ENCODE measurements at regions not wholly inside any gene's neighbourhood (a gene's known extent, or its start where the extent isn't known, plus 50 kb on each side); places are given as distances from the start of the nearest gene placed in this dataset.
"Not testable (repeated sequence)": the region's sequence is repeated elsewhere in the genome, so short reads cannot be mapped to it uniquely, and the experiment has no call there.

- DNase-seq (ENCODE audit: low read depth): no peak
Measured at GRCh38 chr2:142472382-142472781, 341.6 kb upstream of the LRP1B start.

GRCh38 chr2:142467321-142467720, 336.5 kb upstream of the LRP1B start:
- no peak for DNase-seq (ENCODE audit: low read depth)

GRCh38 chr2:142463047-142463446, 332.2 kb upstream of the LRP1B start:
- DNase-seq (ENCODE audit: low read depth): no peak

- DNase-seq (ENCODE audit: low read depth): no peak
Measured at GRCh38 chr2:142462306-142462705, 331.5 kb upstream of the LRP1B start.

GRCh38 chr2:142445551-142446072, 314.8 kb upstream of the LRP1B start:
- DNase-seq (ENCODE audit: low read depth): no peak

- no peak for DNase-seq (ENCODE audit: low read depth)
Measured at GRCh38 chr2:142445023-142445422, 314.2 kb upstream of the LRP1B start.

- DNase-seq (ENCODE audit: low read depth): no peak
Measured at GRCh38 chr2:142435847-142436246, 305.0 kb upstream of the LRP1B start.

- DNase-seq (ENCODE audit: low read depth): no peak
Measured at GRCh38 chr2:142426064-142426463, 295.2 kb upstream of the LRP1B start.

DNA sequence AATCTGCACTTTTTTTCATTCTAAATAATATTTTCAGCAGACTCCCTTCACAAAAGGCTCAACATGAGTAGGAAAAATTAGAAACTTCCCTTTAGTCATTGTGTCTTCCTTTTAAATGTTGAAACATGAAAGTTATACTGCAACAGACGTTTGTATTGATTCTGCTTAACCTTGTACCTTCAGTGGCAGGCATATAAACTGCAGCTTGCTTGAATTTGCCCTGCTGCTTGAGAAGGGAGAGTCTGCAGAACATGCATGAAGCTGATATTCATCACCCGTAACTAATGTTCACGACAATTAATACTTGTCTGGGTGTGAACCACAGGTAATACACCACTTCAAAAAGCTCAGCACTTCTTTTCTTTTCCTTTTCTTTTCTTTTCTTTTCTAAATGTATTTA, 294.7 kb upstream of the LRP1B start:
- DNase-seq (ENCODE audit: low read depth): no peak

GRCh38 chr2:142423603-142424002, 292.8 kb upstream of the LRP1B start:
- no peak for DNase-seq (ENCODE audit: low read depth)

- no peak for DNase-seq (ENCODE audit: low read depth)
Measured at GRCh38 chr2:142422769-142423168, 292.0 kb upstream of the LRP1B start.

- DNase-seq (ENCODE audit: low read depth): no peak
Measured at GRCh38 chr2:142422041-142422440, 291.2 kb upstream of the LRP1B start.

DNA sequence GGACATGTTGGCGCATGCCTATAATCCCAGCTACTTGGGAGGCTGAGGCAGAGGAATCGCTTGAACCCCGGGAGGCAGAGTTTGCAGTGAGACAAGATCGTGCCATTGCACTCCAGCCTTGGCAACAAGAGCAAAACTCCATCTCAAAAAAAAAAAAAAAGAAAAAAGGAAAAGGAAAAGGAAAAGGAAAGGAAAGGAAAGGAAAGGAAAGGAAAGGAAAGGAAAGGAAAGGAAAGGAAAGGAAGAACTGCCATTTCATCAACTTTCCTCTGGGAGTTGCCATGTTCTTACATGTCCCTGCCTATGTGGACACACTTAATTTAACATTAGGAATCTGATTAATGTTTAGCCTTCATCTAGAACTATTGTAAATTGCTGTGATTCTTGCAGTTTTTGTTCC, 287.9 kb upstream of the LRP1B start:
- DNase-seq (ENCODE audit: low read depth): not testable (repeated sequence)

GRCh38 chr2:142416996-142417395, 286.2 kb upstream of the LRP1B start:
- no peak for DNase-seq (ENCODE audit: low read depth)

GRCh38 chr2:142415461-142415860, 284.6 kb upstream of the LRP1B start:
- no peak for DNase-seq (ENCODE audit: low read depth)

GRCh38 chr2:142398212-142398611, 267.4 kb upstream of the LRP1B start:
- DNase-seq (ENCODE audit: low read depth): no peak

GRCh38 chr2:142395291-142395690, 264.5 kb upstream of the LRP1B start:
- no peak for DNase-seq (ENCODE audit: low read depth)

DNA sequence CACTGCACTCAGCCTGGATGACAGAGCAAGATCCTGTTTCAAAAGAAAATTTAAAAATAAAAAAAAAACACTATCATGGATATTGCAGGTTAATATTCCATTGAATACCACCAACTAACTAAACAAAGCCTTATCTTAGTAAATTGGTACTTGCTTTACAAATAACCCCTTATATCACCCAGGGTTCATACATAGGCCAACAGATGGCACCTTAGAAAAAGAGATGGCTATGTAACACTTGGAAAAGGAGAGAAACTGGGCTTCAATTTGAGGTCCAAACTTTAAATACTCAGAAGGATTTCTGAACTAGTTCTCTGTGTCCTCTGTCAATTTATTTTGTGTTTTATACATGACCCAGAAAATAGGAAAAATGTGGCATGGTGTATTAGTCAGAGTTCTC, 249.6 kb upstream of the LRP1B start:
- no peak for DNase-seq (ENCODE audit: low read depth)

DNA sequence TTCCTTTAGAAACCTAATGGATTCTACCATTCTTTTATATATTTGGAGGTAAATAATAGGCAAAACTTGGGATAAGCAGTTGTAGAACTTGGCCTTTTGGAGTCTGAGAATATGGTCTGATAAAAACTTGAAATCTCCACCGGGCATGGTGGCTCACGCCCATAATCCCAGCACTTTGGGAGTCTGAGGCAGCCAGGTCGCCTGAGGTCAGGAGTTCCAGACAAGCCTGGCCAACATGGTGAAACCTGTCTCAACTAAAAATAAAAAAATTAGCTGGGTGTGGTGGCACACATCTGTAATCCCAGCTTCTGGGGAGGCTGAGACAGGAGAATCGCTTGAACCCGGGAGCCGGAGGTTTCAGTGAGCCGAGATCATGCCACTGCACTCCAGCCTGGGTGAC, 231.3 kb upstream of the LRP1B start:
- DNase-seq (ENCODE audit: low read depth): not testable (repeated sequence)

GRCh38 chr2:142347751-142348150, 216.9 kb upstream of the LRP1B start:
- DNase-seq (ENCODE audit: low read depth): no peak

GRCh38 chr2:142339261-142339660, 208.4 kb upstream of the LRP1B start:
- no peak for DNase-seq (ENCODE audit: low read depth)

DNA sequence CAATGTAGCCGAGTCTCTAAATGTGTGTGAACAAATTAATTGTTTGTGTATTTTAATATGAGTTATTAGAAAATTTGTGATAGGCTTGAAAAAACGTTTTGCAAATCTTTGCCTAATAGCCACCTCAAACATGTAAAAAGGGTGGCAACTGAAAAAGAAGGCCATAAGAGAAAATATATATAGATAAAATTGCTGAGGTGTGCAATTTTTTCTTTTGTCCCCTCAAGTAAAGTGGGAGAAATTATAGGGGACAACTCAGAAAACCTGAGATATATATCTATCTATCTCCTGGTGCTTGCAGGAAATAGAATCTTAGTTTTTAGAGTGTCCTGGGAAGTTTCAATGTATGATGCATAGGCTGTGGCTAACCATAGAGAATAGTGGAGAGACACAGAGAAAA, 201.4 kb upstream of the LRP1B start:
- no peak for DNase-seq (ENCODE audit: low read depth)

DNA sequence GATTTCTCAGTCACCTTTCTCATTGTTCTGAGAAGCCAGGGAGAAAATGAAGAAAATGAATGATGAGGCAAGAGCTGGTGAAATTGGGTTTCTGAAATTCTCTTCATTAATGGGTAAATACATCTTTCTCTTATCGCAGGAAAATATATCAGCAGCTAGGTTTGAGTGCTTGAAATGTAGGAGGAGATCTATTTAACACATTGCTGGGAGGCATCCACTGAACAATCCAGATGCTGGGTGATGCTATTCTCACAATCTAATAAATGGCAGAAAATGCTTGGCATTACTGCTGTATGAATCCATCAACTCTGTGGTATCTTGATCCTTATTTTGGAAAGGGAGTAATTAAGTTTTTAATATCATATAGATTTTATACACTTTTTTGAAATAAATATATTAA, 199.6 kb upstream of the LRP1B start:
- no peak for DNase-seq (ENCODE audit: low read depth)

GRCh38 chr2:142325870-142326269, 195.1 kb upstream of the LRP1B start:
- DNase-seq (ENCODE audit: low read depth): no peak

DNA sequence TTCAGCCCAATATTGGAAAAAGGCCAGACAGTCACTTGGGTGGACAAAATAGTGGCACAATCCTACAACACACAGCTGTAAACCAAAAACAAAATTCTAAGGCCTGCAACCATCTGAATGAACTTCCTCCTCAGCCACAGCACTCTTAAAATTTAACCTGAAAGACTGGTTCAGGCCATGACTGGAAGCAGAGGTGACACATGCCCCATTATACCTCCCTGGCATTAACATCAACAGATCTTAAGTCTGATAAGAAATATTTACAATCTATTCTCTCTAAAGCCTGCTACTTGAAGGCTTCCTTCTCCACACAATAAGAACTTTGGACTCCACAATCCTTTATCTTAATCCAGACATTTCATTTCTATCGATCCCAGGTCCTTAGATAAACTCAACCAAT, 192.4 kb upstream of the LRP1B start:
- DNase-seq (ENCODE audit: low read depth): no peak

Data from GM04504 (cell line).